GM23338 (cell line): ENCODE measurements at regions not wholly inside any gene's neighbourhood (a gene's known extent, or its start where the extent isn't known, plus 50 kb on each side); places are given as distances from the start of the nearest gene placed in this dataset.

Experiments
- ATAC-seq: fragments of 200-7000 bp; cut with Tn5 transposase; 3 replicates; pipeline ENCODE4 v1.9.1; 2020
- DNase-seq: peaks from one replicate; pipeline ENCODE4 v3.0.0-alpha.2; 2015; ENCODE audit warnings: low spot score
- H2AFZ ChIP-seq: fragments of 200-600 bp; sonication (generic); 2 replicates; pipeline ENCODE4 v1.8.0; 2016; ENCODE audit warnings: antibody characterized with exemption, mild to moderate bottlenecking, moderate library complexity
- H3F3A ChIP-seq: fragments of 200-600 bp; sonication (generic); replicated peaks from 2 replicates; pipeline ENCODE4 v1.8.0; 2017; ENCODE audit warnings: antibody characterized with exemption, mixed run types, low read depth
- H3K27ac ChIP-seq: fragments of 200-600 bp; sonication (generic); 2 replicates; pipeline ENCODE4 v1.6.1; 2016; ENCODE audit warnings: low read depth
- H3K27me3 ChIP-seq: fragments of 200-600 bp; sonication (generic); 2 replicates; pipeline ENCODE4 v1.8.0; 2016; ENCODE audit warnings: mild to moderate bottlenecking, mixed run types, moderate library complexity; ENCODE audit not compliant: insufficient read depth
- H3K36me3 ChIP-seq: fragments of 200-600 bp; sonication (generic); 2 replicates; pipeline ENCODE4 v1.8.0; 2016; ENCODE audit warnings: mild to moderate bottlenecking; ENCODE audit not compliant: insufficient read depth
- H3K4me1 ChIP-seq: fragments of 200-600 bp; sonication (generic); 2 replicates; pipeline ENCODE4 v1.8.0; 2016; ENCODE audit warnings: mild to moderate bottlenecking, moderate library complexity; ENCODE audit not compliant: insufficient read depth
- H3K4me2 ChIP-seq: fragments of 200-600 bp; sonication (generic); 2 replicates; pipeline ENCODE4 v1.7.1; 2017; ENCODE audit warnings: mixed run types
- H3K4me3 ChIP-seq: fragments of 200-600 bp; sonication (generic); 2 replicates; pipeline ENCODE4 v1.6.1; 2016; ENCODE audit warnings: mixed run types
- H3K79me2 ChIP-seq: fragments of 200-600 bp; sonication (generic); replicated peaks from 2 replicates; pipeline ENCODE4 v1.8.0; 2017; ENCODE audit warnings: mild to moderate bottlenecking; ENCODE audit not compliant: insufficient read depth
- H3K9me2 ChIP-seq: fragments of 200-600 bp; sonication (generic); 2 replicates; pipeline ENCODE4 v1.8.0; 2017; ENCODE audit not compliant: insufficient read depth
- H4K20me1 ChIP-seq: fragments of 200-600 bp; sonication (generic); replicated peaks from 2 replicates; pipeline ENCODE4 v1.8.0; 2017; ENCODE audit warnings: mild to moderate bottlenecking; ENCODE audit not compliant: insufficient read depth
- H3K27ac Mint-ChIP-seq: 2 replicates; pipeline ENCODE4 v1.8.0; 2020; ENCODE audit warnings: inconsistent platforms, mild to moderate bottlenecking, moderate library complexity, mixed read lengths
- H3K27me3 Mint-ChIP-seq: 3 replicates; pipeline ENCODE4 v1.8.0; 2022; ENCODE audit warnings: low read depth, mild to moderate bottlenecking, moderate library complexity, mixed read lengths, inconsistent platforms; ENCODE audit not compliant: insufficient read depth, poor library complexity
- H3K36me3 Mint-ChIP-seq: 3 replicates; pipeline ENCODE4 v1.8.0; 2021; ENCODE audit warnings: low read depth, mild to moderate bottlenecking, inconsistent platforms, moderate library complexity, mixed read lengths
- H3K4me1 Mint-ChIP-seq: 3 replicates; pipeline ENCODE4 v1.8.0; 2020; ENCODE audit warnings: mild to moderate bottlenecking, inconsistent platforms, mixed read lengths
- H3K4me3 Mint-ChIP-seq: 3 replicates; pipeline ENCODE4 v1.8.0; 2021; ENCODE audit warnings: moderate library complexity, mild to moderate bottlenecking, inconsistent platforms, mixed read lengths
- H3K9me3 Mint-ChIP-seq: 3 replicates; pipeline ENCODE4 v1.8.0; 2020; ENCODE audit warnings: moderate library complexity, mild to moderate bottlenecking, inconsistent platforms, mixed read lengths
- CREB1 ChIP-seq: fragments of 250-450 bp; sonication (Bioruptor Pico); IDR thresholded peaks from 2 replicates; pipeline ENCODE4 v1.5.0; 2020; ENCODE audit warnings: low read depth, mild to moderate bottlenecking, moderate library complexity
- ETS1 ChIP-seq: IDR thresholded peaks from 2 replicates; pipeline ENCODE4 v1.6.1; 2016; ENCODE audit warnings: antibody characterized with exemption
- EZH2 ChIP-seq: fragments of 200-600 bp; sonication (generic); IDR thresholded peaks from one replicate; pipeline ENCODE4 v1.8.0; 2017; ENCODE audit warnings: antibody characterized with exemption, mild to moderate bottlenecking, low read depth; ENCODE audit not compliant: unreplicated experiment
- EZH2phosphoT487 ChIP-seq: fragments of 200-600 bp; sonication (generic); IDR thresholded peaks from one replicate; pipeline ENCODE4 v1.8.1; 2018; ENCODE audit warnings: antibody characterized with exemption; ENCODE audit not compliant: unreplicated experiment
- NANOG ChIP-seq: IDR thresholded peaks from 2 replicates; pipeline ENCODE4 v1.6.1; 2016; ENCODE audit warnings: antibody characterized with exemption, borderline replicate concordance
- ZNF462 ChIP-seq: fragments of 250-450 bp; sonication (Bioruptor Pico); IDR thresholded peaks from 2 replicates; pipeline ENCODE4 v1.5.0; 2020; ENCODE audit warnings: mild to moderate bottlenecking, moderate library complexity

GRCh38 chr2:215876139-215876936, 137.0 kb downstream of the MREG start:
- no peak overlapping the region for H2AFZ ChIP-seq
- H3K36me3 ChIP-seq, result no peaks in the 10 kb centered on the region
- H3K4me1 ChIP-seq, result no peaks in the 10 kb centered on the region
- no peaks in the 10 kb centered on the region for H4K20me1 ChIP-seq
- Mint-ChIP-seq H3K27ac (no peak overlapping the region), H3K27me3 (peaks cover 4% of the 10 kb centered on the region), H3K36me3 (peaks cover 2% of the 10 kb centered on the region; the same call in 1 of the 3 replicates), H3K4me1 (peaks cover 8% of the 10 kb centered on the region; the same call in 1 of the 3 replicates), H3K4me3 (no peak overlapping the region), H3K9me3 (peaks cover 4% of the 10 kb centered on the region; the same call in 1 of the 3 replicates)
- no peaks in the 10 kb centered on the region for H3K27me3 ChIP-seq
- H3K79me2 ChIP-seq, result no peaks in the 10 kb centered on the region
- no peaks in the 10 kb centered on the region for H3F3A ChIP-seq
- no peak overlapping the region for H3K27ac ChIP-seq
- TF ChIP-seq CREB1 (CRISPR knock-in tag), result no peak
- TF ChIP-seq NANOG, result no peak
- no peak for TF ChIP-seq EZH2phosphoT487
- TF ChIP-seq ETS1, result no peak
- peaks cover 8% of the 10 kb centered on the region; the same call in 1 of the 2 replicates for H3K9me2 ChIP-seq
- H3K4me3 ChIP-seq, result no peak overlapping the region
- no peak overlapping the region for H3K4me2 ChIP-seq
- ATAC-seq (no peak), DNase-seq (no peak)

GRCh38 chr2:215874418-215874817, 138.9 kb downstream of the MREG start:
- peaks cover 4% of the 10 kb centered on the region; the same call in 1 of the 3 replicates for H3K9me3 Mint-ChIP-seq
- H3K4me1 Mint-ChIP-seq, result no peaks in the 10 kb centered on the region
- no peaks in the 10 kb centered on the region for H4K20me1 ChIP-seq
- H3K27me3 Mint-ChIP-seq, result peaks cover 1% of the 10 kb centered on the region
- H3K79me2 ChIP-seq, result no peaks in the 10 kb centered on the region
- H3K27ac Mint-ChIP-seq, result no peak overlapping the region
- TF ChIP-seq EZH2 (no peak), CREB1 (CRISPR knock-in tag) (no peak), ZNF462 (CRISPR knock-in tag) (no peak)
- H3K4me3 ChIP-seq, result no peak overlapping the region
- DNase-seq, result no peak
- H3K36me3 ChIP-seq, result no peaks in the 10 kb centered on the region
- H3K36me3 Mint-ChIP-seq, result peaks cover 2% of the 10 kb centered on the region; the same call in 1 of the 3 replicates
- no peak overlapping the region for H3K27ac ChIP-seq
- ATAC-seq, result no peak
- peaks cover 8% of the 10 kb centered on the region; the same call in 1 of the 2 replicates for H3K9me2 ChIP-seq
- no peak overlapping the region for H3K4me2 ChIP-seq
- no peaks in the 10 kb centered on the region for H3K4me1 ChIP-seq
- H2AFZ ChIP-seq, result no peak overlapping the region; the same call in 1 of the 2 replicates
- no peak overlapping the region for H3K4me3 Mint-ChIP-seq
- H3F3A ChIP-seq, result no peaks in the 10 kb centered on the region
- H3K27me3 ChIP-seq, result no peaks in the 10 kb centered on the region
